NCI-H1048 (cell line): ENCODE measurements at regions not wholly inside any gene's neighbourhood (a gene's known extent, or its start where the extent isn't known, plus 50 kb on each side); places are given as distances from the start of the nearest gene placed in this dataset.
A peak's percentile ranks its signal among the peaks of the same experiment; 100 is the strongest.
"Not testable (repeated sequence)": the region's sequence is repeated elsewhere in the genome, so short reads cannot be mapped to it uniquely, and the experiment has no call there.

Experiments
- DNase-seq: peaks from one replicate; lab custom pipeline; 2025; lab: John Stamatoyannopoulos, UW

DNA sequence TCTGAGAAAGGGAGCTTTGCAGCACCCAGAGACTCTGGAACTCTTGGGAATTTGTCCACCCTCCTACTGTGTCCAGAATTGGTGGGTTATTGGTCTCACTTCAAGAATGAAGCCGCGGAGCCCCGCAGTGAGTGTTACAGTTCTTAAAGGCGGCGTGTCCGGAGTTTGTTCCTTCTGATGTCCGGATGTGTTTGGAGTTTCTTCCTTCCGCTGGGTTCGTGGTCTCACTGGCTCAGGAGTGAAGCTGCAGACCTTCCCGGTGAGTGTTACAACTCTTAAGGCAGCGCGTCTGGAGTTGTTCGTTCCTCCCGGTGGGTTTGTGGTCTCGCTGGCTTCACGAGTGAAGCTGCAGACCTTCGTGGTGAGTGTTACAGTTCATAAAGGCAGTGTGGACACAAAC is 824.7 kb downstream of the LRRTM4 start:
- DNase-seq: not testable (repeated sequence)

DNA sequence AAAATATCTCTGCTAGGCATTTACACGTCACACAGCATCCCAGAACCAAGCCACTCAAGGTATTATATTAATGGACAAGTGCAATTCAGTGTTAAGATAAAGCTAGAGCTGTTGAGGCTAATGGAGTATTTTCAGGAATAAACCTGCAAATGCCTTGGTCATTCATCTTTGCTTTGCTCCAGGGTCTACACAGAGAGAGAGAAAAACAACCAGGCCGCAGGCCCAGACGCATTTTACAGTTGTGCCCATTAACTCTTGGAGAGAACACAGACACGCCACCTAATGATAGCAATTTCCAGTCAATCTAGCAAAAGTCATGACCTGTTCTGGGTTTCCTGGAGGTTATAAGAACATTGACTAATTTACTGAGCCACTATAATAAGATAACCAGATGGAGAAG is 829.3 kb downstream of the LRRTM4 start:
- DNase-seq: no peak

DNA sequence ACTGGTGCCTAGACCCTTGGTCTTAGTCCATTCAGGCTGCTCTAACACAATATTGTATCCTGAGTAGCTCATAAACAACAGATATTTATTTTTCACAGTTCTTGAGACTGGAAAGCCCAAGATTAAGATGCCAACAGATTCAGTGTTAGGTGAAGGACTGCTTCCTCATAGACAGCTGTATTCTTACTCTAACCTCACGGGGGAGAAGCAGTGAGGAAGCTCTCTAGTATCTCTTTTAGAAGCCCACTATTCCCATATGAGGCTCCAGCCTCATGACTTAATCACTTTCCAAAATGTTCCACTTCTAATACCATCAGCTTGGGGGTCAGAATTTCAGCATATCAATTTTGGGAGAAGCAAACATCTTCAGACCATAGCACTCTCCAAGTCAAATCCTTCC is 833.4 kb downstream of the LRRTM4 start:
- DNase-seq: no peak

DNA sequence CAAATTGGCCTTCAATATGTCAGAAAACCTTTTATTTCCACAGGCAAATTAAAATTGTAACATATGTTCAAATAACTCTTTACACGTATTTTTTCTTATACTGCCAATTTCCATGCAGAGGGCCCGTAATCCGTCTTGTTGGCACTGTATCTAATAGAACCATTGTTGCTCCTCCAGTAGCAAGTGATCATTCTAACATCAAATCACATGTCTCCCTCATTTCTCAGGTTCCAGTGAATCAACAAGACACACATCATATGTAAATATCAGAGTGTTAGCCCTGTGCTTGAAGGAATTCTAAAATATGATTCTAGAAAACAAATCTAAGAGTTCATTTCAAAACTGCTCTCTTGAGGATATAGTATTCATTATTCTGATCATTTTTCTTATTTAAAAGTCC is 834.3 kb downstream of the LRRTM4 start:
- DNase-seq: no peak

DNA sequence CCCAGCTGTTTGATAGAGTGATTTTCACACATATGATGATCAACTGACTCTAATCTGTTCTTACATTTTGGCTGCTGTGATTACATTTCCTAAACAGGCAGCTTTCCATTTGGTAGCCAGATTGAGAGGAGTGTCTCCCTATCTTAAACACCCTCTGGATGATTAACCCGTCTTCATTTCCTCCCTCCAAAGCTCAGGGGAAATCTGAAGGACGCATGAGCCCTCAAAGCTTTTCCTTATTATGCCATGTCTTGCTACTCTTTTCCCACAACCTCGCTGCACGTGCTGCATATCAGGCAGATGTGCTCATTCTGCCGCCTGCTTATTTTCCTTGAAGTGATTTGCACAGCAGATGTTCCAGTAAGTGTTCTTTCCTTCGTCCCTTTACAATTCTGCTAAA is 837.4 kb downstream of the LRRTM4 start:
- DNase-seq: no peak

DNA sequence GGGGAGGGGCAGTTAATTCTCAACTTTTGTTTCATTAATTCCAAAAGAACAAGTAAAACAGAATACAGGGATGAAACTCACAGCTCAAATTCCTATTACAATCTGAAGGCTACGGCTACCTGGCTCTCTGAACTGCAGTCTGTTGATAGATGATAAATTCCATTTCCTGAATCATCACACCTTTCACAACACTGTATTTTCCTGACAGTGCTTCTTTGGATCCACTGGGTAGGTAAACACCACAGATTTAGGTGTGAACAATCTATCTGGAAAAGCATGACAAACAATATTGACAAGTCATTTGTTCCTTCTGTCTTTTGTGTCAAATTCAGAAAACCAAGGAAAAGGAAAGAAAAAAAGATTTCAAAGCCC is 843.2 kb downstream of the LRRTM4 start:
- DNase-seq: no peak

DNA sequence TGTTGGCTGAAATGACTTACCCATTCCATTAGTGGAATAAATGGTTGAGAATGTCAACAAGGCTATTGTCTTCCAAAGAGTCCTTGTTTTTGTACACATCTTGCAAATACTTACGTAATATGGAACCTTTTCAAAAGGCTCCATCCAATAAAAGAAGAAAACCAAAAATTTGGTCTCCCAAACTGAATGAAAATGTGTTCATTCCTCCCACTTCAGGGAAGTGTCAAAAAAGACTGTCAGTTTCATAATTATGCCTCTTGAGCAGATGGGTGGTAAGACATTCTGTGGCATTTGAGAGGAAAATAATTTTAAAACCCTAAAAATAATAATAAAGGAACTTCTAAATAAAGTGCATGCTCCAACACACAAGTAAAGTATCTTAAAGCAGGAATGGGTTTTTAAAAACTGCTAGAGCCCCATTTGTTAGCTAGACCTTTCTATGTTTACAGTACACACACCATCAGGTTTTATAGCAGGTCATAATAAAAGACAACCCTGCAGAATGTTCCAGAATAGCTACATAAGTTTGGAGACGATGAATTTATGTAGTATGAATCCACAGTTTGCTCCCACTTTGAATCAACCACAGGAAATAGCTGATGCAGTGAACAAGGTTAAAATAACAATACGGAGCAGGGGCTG is 843.7 kb downstream of the LRRTM4 start:
- no peak for DNase-seq

DNA sequence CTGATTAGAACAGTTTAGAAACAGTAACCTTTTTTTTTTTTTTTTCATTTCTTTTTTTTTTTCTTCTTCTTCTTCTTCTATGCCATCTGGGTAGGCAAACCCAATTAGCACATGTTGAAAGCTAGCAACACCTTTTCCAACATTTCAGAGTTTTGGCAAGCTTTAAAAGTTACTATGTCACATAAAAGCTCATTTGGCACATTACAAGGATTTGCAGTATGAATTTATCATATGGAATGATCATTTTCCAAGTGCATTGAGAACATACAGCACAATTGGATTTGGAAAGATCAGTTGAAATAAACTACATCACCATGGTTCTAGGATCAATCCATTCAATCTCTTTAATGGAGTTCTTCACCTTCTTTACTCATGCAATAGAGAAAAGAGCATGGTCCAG is 847.0 kb downstream of the LRRTM4 start:
- no peak for DNase-seq

DNA sequence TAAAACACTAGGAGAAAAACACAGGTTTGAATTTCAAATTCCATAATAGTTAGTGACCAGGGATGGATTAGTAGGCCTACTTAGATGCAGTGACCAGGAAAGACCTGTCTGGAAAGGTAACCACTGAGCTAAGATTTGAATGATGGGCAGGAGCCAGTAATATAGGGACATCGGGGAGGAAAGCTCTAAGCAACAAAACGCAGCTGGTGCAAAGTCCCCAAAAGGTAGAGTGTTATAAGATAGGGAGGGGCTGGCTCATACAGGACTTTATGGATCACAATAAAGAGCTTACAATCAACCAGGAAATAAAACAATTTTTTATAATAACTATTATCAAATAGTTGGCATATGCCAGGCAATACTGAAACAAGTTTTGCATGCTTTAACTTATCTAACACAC is 849.4 kb downstream of the LRRTM4 start:
- DNase-seq: no peak

DNA sequence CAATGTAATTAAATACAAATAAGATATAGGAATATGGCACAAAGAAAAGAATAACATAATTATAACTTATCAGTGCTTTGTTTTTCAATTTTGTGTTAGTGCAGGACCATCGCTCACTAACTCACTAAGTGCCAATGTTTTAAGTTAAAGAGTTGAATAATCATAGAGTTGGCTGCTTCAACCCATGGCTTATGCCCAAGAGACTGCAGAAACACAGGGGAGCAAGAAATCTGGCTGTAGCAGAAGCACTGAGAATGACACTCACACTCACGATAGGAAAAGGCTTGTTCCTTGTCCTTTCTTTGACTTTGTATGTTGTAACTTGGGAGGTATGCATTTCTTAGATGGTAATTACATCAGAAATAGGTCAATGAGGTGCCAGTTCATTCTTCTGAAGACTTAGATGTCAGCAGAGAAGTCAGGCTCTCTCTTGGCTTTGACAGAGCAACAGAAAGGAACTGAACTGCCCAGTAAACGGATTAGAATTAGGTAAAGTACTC is 852.2 kb downstream of the LRRTM4 start:
- no peak for DNase-seq

DNA sequence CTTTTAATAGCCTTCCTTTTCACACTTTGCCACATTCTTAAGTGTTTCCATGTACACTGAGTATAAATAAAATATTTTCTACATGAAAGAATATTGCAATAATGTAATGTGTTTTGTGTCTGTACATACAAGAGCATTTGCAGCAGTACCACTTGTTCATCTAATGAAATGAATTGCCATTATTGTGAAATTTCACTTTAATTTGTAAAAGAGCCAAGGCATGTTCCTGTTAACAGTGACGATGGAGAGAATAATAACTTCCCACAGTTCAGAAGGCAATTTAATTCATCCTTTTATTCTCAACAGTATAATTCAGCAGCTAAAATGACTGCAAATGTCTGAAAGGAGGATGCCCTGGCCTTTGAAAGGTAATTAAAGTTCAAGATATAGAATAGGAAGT is 853.9 kb downstream of the LRRTM4 start:
- DNase-seq: no peak

DNA sequence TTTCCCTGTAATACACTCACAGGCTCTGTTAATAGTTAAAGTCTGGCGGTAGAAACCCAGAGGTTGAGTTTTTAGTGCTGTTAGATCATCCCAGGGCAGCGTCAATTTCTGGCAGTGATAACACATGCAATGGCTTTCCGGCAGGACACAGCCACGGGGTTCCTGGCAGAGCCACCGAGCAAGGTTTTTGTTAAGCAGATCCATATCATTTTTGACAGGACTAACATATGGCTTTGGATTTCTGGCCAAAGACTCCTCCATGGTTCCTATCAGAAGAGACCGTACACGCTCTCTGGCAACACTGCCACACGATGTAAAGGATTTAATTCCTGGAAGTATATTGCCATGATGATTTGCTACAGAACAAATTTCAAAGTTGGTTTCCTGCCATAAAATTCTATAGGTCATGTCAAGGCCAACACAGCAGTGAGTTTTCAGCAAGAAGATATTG is 854.3 kb downstream of the LRRTM4 start:
- DNase-seq: no peak

DNA sequence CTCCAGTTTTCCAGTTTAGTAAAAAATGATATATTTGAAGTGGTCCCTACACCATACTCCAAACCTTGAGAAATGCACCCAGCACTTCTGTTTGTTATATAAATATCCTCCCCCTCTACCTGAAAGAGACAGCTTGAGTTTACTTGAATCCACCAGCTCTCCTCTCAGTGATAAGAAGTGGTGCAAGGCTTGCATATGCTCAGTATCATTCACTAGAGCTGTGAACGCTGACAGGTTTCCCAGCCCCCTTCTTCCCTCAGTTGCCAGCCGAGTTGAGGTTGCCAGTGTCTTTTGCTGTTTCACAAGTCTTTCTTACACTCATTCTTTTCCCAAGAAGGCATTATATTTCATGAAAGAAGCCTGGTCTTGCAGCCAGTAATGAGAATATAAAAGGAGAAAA is 880.0 kb downstream of the LRRTM4 start:
- DNase-seq: no peak

DNA sequence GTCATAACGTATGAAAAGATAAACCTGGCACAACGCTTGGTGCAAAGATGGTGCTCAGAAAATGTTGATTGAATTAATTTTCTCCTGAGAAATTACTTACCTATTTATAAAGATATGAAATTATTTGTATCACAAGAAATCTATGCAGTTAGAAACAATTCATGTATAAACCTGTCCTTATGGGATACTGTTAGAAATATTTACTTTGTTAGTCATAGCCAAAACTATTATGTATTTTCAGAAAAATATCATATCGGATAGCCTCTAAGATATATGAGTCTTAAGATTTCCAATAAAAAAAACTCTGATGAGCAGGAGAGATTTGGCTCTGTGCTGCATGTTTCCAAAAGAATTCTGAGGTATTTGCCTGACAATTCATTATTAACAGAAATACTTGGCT is 880.7 kb downstream of the LRRTM4 start:
- DNase-seq: no peak

DNA sequence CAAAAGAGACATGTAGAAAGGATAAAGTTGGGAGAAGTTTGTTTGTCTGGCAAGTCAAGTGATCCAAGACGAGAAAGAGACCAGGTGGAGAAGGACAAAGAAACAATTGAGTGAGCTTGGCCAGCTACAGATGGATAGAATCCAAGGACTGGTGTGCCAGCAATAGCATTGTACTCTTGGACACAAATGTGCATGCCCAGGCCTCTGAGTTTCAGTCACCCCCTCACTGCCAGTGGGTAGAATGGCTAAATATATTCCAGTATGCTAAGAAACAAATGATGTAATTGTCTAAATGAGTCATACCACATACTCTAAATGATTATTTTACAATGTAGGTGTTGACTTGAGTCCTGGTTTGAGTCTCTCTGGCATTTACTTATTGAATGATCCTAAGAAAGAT is 881.3 kb downstream of the LRRTM4 start:
- no peak for DNase-seq

DNA sequence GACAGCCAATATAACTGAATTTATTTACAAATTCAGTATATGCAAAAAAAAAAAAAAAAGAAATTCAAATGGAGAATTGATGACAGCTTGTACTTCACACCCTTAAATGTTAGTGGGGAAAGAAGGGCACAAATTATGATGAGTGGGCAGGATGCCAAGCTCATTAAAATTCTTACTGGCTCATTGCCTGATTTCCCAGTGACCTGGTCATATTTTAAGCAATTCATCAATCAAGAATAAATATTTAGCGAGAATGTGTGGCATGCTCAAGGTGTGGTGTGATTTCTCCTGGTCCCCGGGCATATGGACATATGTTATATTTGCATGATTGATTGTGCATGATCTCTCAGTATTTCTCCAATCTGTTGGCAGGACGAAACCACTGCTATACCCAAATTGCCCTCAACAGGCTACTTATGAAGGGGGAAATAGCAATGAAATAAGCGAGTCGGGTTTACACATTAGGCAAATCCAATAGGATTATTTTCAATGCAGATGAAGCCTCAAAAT is 883.0 kb downstream of the LRRTM4 start:
- no peak for DNase-seq

DNA sequence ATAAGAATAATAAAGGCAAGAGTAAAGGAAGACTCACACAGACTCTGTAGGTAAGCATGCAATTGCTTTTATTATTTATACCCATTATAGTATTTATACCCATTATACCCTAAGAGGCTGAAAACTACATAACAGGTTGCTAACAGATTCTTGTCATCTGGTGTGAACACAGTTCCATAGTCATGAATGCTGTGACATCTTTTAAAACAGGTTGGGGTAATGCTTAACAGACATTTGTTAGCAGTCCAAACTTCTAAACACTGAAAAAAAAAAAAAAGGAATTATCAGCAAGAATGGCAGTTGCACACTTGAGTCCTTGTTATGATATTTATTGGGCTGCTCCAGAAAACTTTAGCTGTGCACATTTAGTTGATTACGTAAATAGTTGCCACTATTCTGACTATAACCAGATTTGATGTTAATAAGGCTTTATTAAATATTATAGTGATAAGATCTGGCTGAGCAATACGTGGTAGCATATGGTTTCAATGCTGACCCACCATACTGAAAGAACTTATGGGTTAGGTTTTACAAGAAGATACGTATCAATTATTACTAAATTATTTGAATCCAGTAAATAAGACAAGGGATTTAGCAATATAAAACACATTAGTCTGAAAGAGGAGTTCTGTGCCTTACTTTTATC is 888.8 kb downstream of the LRRTM4 start:
- no peak for DNase-seq

DNA sequence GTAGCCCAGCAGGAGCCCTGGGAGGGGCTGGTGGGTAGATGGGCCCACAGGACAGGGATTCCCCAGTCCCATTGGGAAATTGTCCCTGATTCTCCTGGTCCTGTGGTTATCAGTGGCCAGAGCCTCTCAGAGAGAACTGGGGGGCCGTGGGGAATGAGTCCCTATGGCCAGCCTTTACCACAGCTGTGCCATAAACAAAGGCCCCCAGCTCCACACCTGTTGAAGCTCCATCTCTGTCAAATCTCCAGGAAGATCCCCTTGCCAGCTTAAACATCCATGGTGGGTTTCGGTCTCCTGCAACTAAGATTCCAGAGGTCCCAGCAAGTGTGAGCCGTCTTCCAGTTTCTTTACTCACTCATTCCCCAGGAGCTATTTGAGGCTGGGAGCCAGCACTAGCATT is 897.1 kb downstream of the LRRTM4 start:
- no peak for DNase-seq

DNA sequence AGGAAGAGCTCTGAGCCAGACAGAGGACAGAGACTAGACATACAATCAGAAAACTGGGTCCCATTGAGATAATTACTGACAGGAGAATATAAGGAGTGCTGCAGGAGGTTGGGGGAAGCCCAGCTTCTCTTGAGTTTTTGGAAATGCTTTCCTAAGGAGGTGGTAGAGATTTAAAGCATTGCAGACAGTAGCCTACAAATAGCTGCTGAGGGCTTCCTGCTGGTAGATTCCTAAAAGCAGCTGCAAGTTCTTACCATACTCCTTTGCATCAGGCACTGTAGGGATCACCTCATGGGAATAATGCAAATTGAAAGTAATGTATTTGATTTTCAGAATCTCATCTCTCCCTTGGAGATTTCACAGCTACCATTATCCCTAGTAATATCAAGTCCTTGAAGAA is 902.6 kb upstream of the GCFC2 start:
- DNase-seq: no peak

DNA sequence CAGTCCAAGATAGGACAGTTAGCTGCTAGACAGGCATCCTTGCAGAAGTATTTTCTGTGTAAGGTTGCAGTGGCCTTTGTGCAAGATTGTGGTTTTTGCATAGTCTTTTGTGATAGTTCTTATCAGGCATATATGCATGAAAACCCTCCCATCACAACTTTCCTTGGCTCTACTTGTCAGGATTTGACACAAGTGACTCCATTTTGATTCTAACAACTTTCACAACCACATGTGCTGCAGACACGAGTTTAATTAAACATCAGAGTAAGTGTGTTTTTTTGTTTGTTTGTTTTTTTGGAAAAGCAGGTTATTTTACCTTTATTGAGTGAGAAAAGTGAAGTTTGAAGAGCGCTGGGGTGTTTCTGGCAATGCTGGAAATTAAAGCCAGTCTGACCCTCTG is 902.0 kb upstream of the GCFC2 start:
- DNase-seq: no peak

DNA sequence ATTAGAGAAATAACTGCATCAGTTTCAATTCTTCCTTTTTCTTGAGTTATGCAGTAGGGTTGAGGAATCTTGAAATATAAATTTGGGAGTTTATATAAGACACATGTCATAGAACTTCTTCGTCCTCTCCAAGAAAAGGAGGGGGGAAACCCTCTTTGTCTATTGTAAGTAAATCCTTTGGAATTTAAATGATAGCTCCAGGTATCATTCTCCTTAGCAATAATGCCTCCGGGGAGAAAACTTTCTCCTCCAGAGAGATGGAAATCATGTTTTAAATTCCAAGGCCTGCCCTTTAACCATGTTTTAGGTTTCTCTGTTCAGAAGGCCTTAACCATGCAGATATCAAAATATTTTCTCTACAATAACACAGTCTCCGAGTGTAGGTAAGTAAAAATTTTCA is 899.7 kb upstream of the GCFC2 start:
- no peak for DNase-seq

DNA sequence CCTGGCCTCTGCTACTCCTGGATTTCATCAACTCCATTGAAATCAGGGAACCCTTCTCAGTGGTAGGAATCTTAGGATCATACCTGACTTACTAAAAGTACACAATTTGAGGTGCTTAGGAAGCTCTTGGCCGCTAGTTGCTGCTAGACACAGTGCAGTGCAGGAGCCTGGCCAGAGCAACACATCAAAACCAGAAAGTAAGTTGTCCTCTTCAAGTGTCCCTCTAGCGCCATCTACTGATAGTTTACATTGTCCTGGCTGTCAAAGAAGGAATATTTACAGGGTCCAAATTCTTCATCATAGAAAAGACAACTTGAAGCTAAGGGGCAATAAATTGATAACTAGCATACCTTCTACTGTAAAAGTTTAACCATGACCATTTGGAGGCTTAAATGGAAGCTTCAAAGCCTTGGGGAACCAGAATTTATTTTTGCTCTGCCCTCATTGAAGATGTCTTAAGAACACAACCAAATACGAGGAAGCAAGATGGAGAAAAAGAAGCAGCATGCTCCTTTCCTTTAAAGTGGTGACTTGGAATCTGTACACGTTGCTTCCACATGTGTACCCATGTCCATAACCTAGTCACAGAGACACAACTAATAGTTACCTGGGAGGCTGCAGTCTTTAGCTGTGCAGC is 889.1 kb upstream of the GCFC2 start:
- DNase-seq: peak; percentile 64

DNA sequence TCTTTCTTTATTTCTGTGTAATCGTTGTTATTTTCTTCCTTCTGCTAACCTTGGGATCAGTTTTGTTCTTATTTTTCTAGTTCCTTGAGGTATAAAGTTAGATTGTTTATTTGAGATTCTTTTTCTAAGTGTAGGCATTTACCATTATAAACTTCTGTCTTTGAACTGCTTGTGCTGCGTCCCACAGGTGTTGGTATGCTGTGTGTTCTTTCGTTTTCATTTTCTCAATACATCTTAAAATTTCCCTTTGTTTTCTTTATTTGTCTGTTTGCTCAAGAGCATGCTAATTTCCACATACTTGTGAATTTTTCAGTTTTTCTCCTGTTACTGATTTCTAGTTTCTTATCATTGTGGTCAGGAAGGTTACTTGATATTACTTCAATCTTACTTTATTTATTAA is 873.8 kb upstream of the GCFC2 start:
- no peak for DNase-seq
